H1 (cell line): ENCODE measurements at regions not wholly inside any gene's neighbourhood (a gene's known extent, or its start where the extent isn't known, plus 50 kb on each side); places are given as distances from the start of the nearest gene placed in this dataset.

Source experiments
- CTCF ChIA-PET: fragments of 300-600 bp; sonication (Branson Sonifier 250); formaldehyde crosslinking; loops from one replicate; lab custom pipeline; 2021; ENCODE audit not compliant: partially characterized antibody; lab: Charles Lee
- POLR2A ChIA-PET: fragments of 300-600 bp; sonication (Branson Sonifier 250); formaldehyde crosslinking; loops from one replicate; lab custom pipeline; 2021; ENCODE audit warnings: inconsistent platforms; ENCODE audit not compliant: partially characterized antibody; lab: Charles Lee
- DNase-seq, 2 experiments: peaks; one replicate each; pipeline versions ENCODE4 v3.0.0 to v3.0.0-alpha.2; 2010 to 2022; ENCODE audit warnings: low spot score in 2 of 2, low read depth in 1 of 2, mixed read lengths in 1 of 2
- FAIRE-seq: peaks from 2 replicates; lab custom pipeline; 2011; peaks lifted over from hg19 to GRCh38; lab: Jason Lieb, UNC
- H2AFZ ChIP-seq: 2 replicates; pipeline ENCODE4 v1.8.1; 2012; ENCODE audit warnings: low read length, inconsistent platforms
- H2AK5ac ChIP-seq: 2 replicates; pipeline ENCODE4 v1.6.1; 2013; ENCODE audit warnings: low read depth, low read length
- H2BK120ac ChIP-seq: replicated peaks from 2 replicates; pipeline ENCODE3; 2013; ENCODE audit warnings: low read depth, low read length, inconsistent platforms
- H2BK12ac ChIP-seq: 2 replicates; pipeline ENCODE4 v1.6.1; 2013; ENCODE audit warnings: low read depth, low read length
- H2BK15ac ChIP-seq: 2 replicates; pipeline ENCODE4 v1.6.1; 2013; ENCODE audit warnings: low read length
- H2BK20ac ChIP-seq: 2 replicates; pipeline ENCODE4 v1.6.1; 2013; ENCODE audit warnings: low read length
- H2BK5ac ChIP-seq: 2 replicates; pipeline ENCODE4 v1.6.1; 2013; ENCODE audit warnings: low read depth, low read length
- H3K14ac ChIP-seq: 2 replicates; pipeline ENCODE4 v1.6.1; 2013; ENCODE audit warnings: inconsistent platforms; ENCODE audit not compliant: insufficient read length
- H3K18ac ChIP-seq: 2 replicates; pipeline ENCODE4 v1.6.1; 2013; ENCODE audit warnings: low read length; ENCODE audit errors: extremely low read depth
- H3K23ac ChIP-seq: 2 replicates; pipeline ENCODE4 v1.6.1; 2013; ENCODE audit warnings: inconsistent platforms; ENCODE audit not compliant: insufficient read length
- H3K23me2 ChIP-seq: 2 replicates; pipeline ENCODE4 v1.6.1; 2013; ENCODE audit warnings: low read depth, low read length
- H3K27ac ChIP-seq: 2 replicates; pipeline ENCODE4 v1.6.1; 2011; ENCODE audit warnings: low read depth, low read length, inconsistent platforms
- H3K27me3 ChIP-seq, 4 experiments: replicated peaks in 1 of 4; 1 replicate in 1 of 4; 2 replicates in 3 of 4; pipeline versions ENCODE4 v1.6.1 to v1.8.1; 2011 to 2013; ENCODE audit warnings: low read length in 3 of 4, mild to moderate bottlenecking in 3 of 4, inconsistent platforms in 2 of 4, mixed read lengths in 2 of 4, moderate library complexity in 1 of 4; ENCODE audit not compliant: control insufficient read depth in 3 of 4, insufficient read depth in 3 of 4; ENCODE audit errors: extremely low read depth in 1 of 4
- H3K36me3 ChIP-seq, 4 experiments: 2 replicates each; pipeline versions ENCODE4 v1.6.1 to v1.8.1; 2011 to 2013; ENCODE audit warnings: mild to moderate bottlenecking in 4 of 4, low read length in 3 of 4, moderate library complexity in 2 of 4, control low read depth in 1 of 4, inconsistent platforms in 1 of 4; ENCODE audit not compliant: insufficient read depth in 4 of 4, control insufficient read depth in 2 of 4
- H3K4ac ChIP-seq: replicated peaks from 2 replicates; pipeline ENCODE3; 2013; ENCODE audit warnings: low read length, low read depth, mixed read lengths, inconsistent platforms; ENCODE audit not compliant: insufficient read length
- H3K4me1 ChIP-seq, 4 experiments: replicated peaks in 1 of 4; 1 replicate in 1 of 4; 2 replicates in 3 of 4; pipeline versions ENCODE4 v1.6.1 to v1.8.1; 2011 to 2013; ENCODE audit warnings: low read length in 3 of 4, inconsistent platforms in 2 of 4, mixed read lengths in 1 of 4; ENCODE audit not compliant: insufficient read depth in 4 of 4, control insufficient read depth in 3 of 4
- H3K4me2 ChIP-seq, 2 experiments: 2 replicates each; pipeline versions ENCODE4 v1.6.1 to v1.8.1; 2011 to 2013; ENCODE audit warnings: low read depth in 2 of 2, low read length in 2 of 2, control low read depth in 1 of 2, inconsistent platforms in 1 of 2, mild to moderate bottlenecking in 1 of 2; ENCODE audit not compliant: insufficient read depth in 1 of 2
- H3K4me3 ChIP-seq, 4 experiments: fragments of 200-600, 300-600 bp in 1 of 4; sonication (generic), shearing (Covaris generic), sonication (Bioruptor Twin) in 1 of 4; 2 replicates each; pipeline versions ENCODE4 v1.5.1 to v1.8.1; 2011 to 2016; ENCODE audit warnings: low read length in 4 of 4, low read depth in 3 of 4, control low read depth in 2 of 4, inconsistent platforms in 2 of 4, mild to moderate bottlenecking in 2 of 4, mixed read lengths in 1 of 4, moderate library complexity in 1 of 4; ENCODE audit not compliant: insufficient read depth in 2 of 4; ENCODE audit errors: extremely low read depth in 1 of 4
- H3K56ac ChIP-seq: replicated peaks from 2 replicates; pipeline ENCODE3; 2013; ENCODE audit warnings: low read depth, mild to moderate bottlenecking, mixed read lengths, low read length, inconsistent platforms; ENCODE audit not compliant: insufficient read length
- H3K79me1 ChIP-seq: 2 replicates; pipeline ENCODE4 v1.6.1; 2013; ENCODE audit warnings: low read depth, low read length, control low read depth
- H3K79me2 ChIP-seq, 2 experiments: 2 replicates each; pipeline versions ENCODE4 v1.6.1 to v1.8.1; 2012 to 2013; ENCODE audit warnings: low read length in 2 of 2, mild to moderate bottlenecking in 2 of 2, inconsistent platforms in 1 of 2; ENCODE audit not compliant: insufficient read depth in 2 of 2, control insufficient read depth in 1 of 2
- H3K9ac ChIP-seq, 4 experiments: replicated peaks in 1 of 4; 1 replicate in 1 of 4; 2 replicates in 3 of 4; pipeline versions ENCODE4 v1.6.1 to v1.8.1; 2011 to 2013; ENCODE audit warnings: low read depth in 3 of 4, low read length in 3 of 4, control low read depth in 2 of 4, mild to moderate bottlenecking in 2 of 4, moderate library complexity in 2 of 4, inconsistent platforms in 1 of 4; ENCODE audit errors: extremely low read depth in 1 of 4
- H3K9me3 ChIP-seq, 2 experiments: 2 replicates each; pipeline versions ENCODE4 v1.6.1 to v1.8.1; 2012 to 2013; ENCODE audit warnings: mild to moderate bottlenecking in 2 of 2, moderate library complexity in 2 of 2, control low read depth in 1 of 2, inconsistent platforms in 1 of 2, low read depth in 1 of 2, low read length in 1 of 2, mixed read lengths in 1 of 2; ENCODE audit not compliant: insufficient read depth in 2 of 2
- H4K20me1 ChIP-seq, 2 experiments: replicated peaks in 1 of 2; 2 replicates each; pipeline versions ENCODE3 to v1.8.1; 2011 to 2013; ENCODE audit warnings: inconsistent platforms in 2 of 2, low read length in 2 of 2, mild to moderate bottlenecking in 1 of 2; ENCODE audit not compliant: insufficient read depth in 2 of 2, control insufficient read depth in 1 of 2
- H4K5ac ChIP-seq: 2 replicates; pipeline ENCODE4 v1.6.1; 2013; ENCODE audit warnings: low read length, low read depth, mixed read lengths, inconsistent platforms; ENCODE audit not compliant: insufficient read length
- H4K8ac ChIP-seq: 2 replicates; pipeline ENCODE4 v1.8.0; 2013; ENCODE audit warnings: mild to moderate bottlenecking, moderate library complexity, low read length, inconsistent platforms; ENCODE audit not compliant: insufficient read depth; ENCODE audit errors: extremely low read depth
- H4K91ac ChIP-seq: replicated peaks from 2 replicates; pipeline ENCODE3; 2013; ENCODE audit warnings: low read length, mixed read lengths, inconsistent platforms; ENCODE audit not compliant: insufficient read length
- CBX8 ChIP-seq: fragments of 300-800, 300-1000 bp; sonication (generic); IDR thresholded peaks from 2 replicates; pipeline ENCODE4 v1.7.1; 2016; ENCODE audit warnings: low read depth, low read length, borderline replicate concordance
- CHD1 ChIP-seq: IDR thresholded peaks from 2 replicates; pipeline ENCODE4 v1.6.1; 2012; ENCODE audit warnings: low read depth, low read length, improper control_type of control experiment
- EGR1 ChIP-seq: IDR thresholded peaks from 2 replicates; pipeline ENCODE4 v1.6.1; 2011; ENCODE audit warnings: low read depth, low read length, borderline replicate concordance
- JUND ChIP-seq: IDR thresholded peaks from 2 replicates; pipeline ENCODE4 v1.6.1; 2011; ENCODE audit warnings: mild to moderate bottlenecking, improper control_type of control experiment, low read length
- RBBP5 ChIP-seq: IDR thresholded peaks from 2 replicates; pipeline ENCODE4 v1.7.1; 2012; ENCODE audit warnings: low read depth, mild to moderate bottlenecking, inconsistent platforms, low read length, moderate library complexity, borderline replicate concordance
- SAP30 ChIP-seq: fragments of 300-600 bp; sonication (generic); IDR thresholded peaks from 2 replicates; pipeline ENCODE4 v1.7.1; 2012; ENCODE audit warnings: low read length, moderate library complexity, mild to moderate bottlenecking, inconsistent platforms; ENCODE audit not compliant: insufficient read depth, insufficient replicate concordance
- SP1 ChIP-seq: IDR thresholded peaks from 2 replicates; pipeline ENCODE4 v1.6.1; 2011; ENCODE audit warnings: low read depth, low read length
- YY1 ChIP-seq: IDR thresholded peaks from 2 replicates; pipeline ENCODE4 v1.6.1; 2011; ENCODE audit warnings: low read depth, mild to moderate bottlenecking, low read length
- WGBS, 2 experiments: shearing (Covaris generic) in 1 of 2; methylation state at CpG; one replicate each; pipeline versions ENCODE4 v1.1.6 to v1.1.7; 2013 to 2015; ENCODE audit warnings: low lambda C conversion rate in 2 of 2, mixed read lengths in 2 of 2, inconsistent platforms in 1 of 2, low coverage in 1 of 2, missing lambda C conversion rate in 1 of 2; ENCODE audit not compliant: insufficient replicate concordance in 2 of 2, insufficient coverage in 1 of 2, insufficient read length in 1 of 2; ENCODE audit errors: extremely low coverage in 1 of 2, missing lambda C conversion rate in 1 of 2; 5-methylcytosine and 5-hydroxymethylcytosine counted together

GRCh38 chr16:51531271-51531670, 380.2 kb upstream of the SALL1 start:
- no peak overlapping the region for H3K18ac ChIP-seq
- no peaks in the 10 kb centered on the region for H3K36me3 ChIP-seq
- no peak overlapping the region for H4K8ac ChIP-seq
- TF ChIP-seq YY1: no peak
- TF ChIP-seq SAP30: no peak
- TF ChIP-seq CBX8: no peak
- TF ChIP-seq CHD1: no peak
- TF ChIP-seq EGR1: no peak
- no peak for TF ChIP-seq SP1
- TF ChIP-seq RBBP5: no peak
- no peak for TF ChIP-seq JUND
- no peak overlapping the region for H3K14ac ChIP-seq
- H2AFZ ChIP-seq: no peak overlapping the region
- H4K91ac ChIP-seq: no peak overlapping the region
- no peak overlapping the region for H2BK20ac ChIP-seq
- no peak overlapping the region for H3K9ac ChIP-seq
- H2BK15ac ChIP-seq: no peak overlapping the region
- no peak overlapping the region for H3K4me2 ChIP-seq
- 91% methylated on average over 3 of the region's 3 CpGs; no CpG with 5 or more reads in 1 of the 2 experiments for WGBS, 2 experiments
- ChIA-PET POLR2A (no interaction called here), CTCF (interaction anchor here (0.6 to 1.4 kb wide), 3 partner anchors 11 to 160 kb away, joined by 3 to 4 read pairs (median 3); no protein-coding TSS in a partner anchor)
- FAIRE-seq (no peak), DNase-seq (no peak)
- no peak overlapping the region for H3K4me3 ChIP-seq
- H3K27ac ChIP-seq: no peak overlapping the region
- H2BK12ac ChIP-seq: no peak overlapping the region
- H4K5ac ChIP-seq: no peak overlapping the region
- no peaks in the 10 kb centered on the region for H3K9me3 ChIP-seq
- H2BK120ac ChIP-seq: no peak overlapping the region
- H3K27me3 ChIP-seq: no peaks in the 10 kb centered on the region
- no peaks in the 10 kb centered on the region for H3K79me2 ChIP-seq
- H2AK5ac ChIP-seq: no peak overlapping the region
- peaks cover 0 to 6% (median 1%) of the 10 kb centered on the region in 4 experiments; a peak in 3 of 7 replicates for H3K4me1 ChIP-seq
- no peak overlapping the region for H3K23ac ChIP-seq
- no peaks in the 10 kb centered on the region; the same call in 1 of the 2 replicates for H3K79me1 ChIP-seq
- H3K56ac ChIP-seq: no peak overlapping the region
- no peak overlapping the region for H3K4ac ChIP-seq
- H4K20me1 ChIP-seq: no peaks in the 10 kb centered on the region
- H3K23me2 ChIP-seq: no peaks in the 10 kb centered on the region
- H2BK5ac ChIP-seq: no peak overlapping the region
